ENCODE measurements at regions not wholly inside any gene's neighbourhood (a gene's known extent, or its start where the extent isn't known, plus 50 kb on each side); places are given as distances from the start of the nearest gene placed in this dataset.

DNA sequence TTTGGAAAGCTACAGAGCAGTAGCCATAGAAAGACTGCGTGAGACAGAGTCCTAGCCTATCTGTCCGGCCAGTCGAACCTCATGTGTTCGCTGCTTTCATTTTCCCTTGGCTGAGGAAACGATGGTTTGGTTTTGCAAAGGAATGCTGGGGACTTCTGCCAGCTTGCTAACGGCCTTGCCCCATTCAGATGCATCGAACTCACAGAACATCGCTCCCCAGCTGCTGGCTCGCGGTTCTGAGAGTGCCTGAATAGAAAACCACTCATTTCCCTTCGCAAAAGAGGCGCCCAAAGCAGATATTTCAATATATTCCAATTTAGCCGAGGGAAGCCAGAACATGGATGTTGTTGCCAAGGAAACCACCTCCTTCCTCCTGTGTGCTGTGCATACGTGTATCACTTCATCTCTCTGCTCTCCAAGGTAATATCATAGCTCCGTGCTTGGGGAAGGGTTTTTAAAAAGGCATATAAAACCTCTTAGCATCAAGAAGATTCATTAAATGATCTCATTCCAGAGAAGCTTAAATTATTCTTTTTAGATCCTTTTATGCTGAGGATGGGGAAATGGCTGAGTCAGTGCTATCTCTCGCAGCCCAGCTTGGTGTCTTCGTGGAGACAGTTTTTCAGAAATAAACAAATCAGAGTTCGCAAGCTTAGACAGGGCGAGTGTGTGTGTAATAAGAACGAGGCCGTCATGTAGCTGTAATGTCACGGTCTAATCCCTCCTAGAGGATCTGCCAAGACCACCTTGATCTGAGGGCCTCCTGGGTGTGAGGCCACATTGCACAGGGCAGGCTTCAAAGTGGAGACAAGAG is 215.2 kb downstream of the RPS24 start:
- DNase-seq (ENCODE audit: low read depth), result no peak
- no peak overlapping the region for H3K4me3 ChIP-seq (ENCODE audit: low read depth, low read length)
- TF ChIP-seq, protein P1, sequence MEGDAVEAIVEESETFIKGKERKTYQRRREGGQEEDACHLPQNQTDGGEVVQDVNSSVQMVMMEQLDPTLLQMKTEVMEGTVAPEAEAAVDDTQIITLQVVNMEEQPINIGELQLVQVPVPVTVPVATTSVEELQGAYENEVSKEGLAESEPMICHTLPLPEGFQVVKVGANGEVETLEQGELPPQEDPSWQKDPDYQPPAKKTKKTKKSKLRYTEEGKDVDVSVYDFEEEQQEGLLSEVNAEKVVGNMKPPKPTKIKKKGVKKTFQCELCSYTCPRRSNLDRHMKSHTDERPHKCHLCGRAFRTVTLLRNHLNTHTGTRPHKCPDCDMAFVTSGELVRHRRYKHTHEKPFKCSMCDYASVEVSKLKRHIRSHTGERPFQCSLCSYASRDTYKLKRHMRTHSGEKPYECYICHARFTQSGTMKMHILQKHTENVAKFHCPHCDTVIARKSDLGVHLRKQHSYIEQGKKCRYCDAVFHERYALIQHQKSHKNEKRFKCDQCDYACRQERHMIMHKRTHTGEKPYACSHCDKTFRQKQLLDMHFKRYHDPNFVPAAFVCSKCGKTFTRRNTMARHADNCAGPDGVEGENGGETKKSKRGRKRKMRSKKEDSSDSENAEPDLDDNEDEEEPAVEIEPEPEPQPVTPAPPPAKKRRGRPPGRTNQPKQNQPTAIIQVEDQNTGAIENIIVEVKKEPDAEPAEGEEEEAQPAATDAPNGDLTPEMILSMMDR (IDR thresholded peaks at IDR 0.05; ENCODE audit: insufficient read depth, low read depth, low read length, missing control alignments), result no peak

DNA sequence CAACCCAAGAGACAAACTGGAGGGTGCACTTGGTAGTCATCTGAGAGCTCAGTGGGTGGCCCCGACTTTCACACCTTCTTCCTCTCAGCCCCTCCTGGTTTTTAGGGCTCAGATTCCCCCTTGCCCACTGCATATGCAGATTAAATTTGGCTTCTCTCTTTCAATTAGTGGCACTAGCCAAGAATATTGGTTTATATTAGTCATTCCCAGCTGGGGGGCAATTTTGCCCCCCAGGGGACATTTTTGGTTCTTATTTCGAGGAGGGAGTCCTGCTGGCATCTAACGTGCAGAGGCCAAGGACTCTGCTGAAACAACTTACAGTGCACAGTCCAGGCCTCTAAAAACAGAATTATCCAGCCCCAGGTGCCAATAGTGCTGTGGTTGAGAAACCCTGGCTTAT is 216.0 kb downstream of the RPS24 start:
- TF ChIP-seq, protein P1 (IDR thresholded peaks at IDR 0.05; ENCODE audit: insufficient read depth, low read depth, low read length, missing control alignments), result no peak
- no peak overlapping the region for H3K4me3 ChIP-seq (ENCODE audit: low read depth, low read length)
- no peak for DNase-seq (ENCODE audit: low read depth)

DNA sequence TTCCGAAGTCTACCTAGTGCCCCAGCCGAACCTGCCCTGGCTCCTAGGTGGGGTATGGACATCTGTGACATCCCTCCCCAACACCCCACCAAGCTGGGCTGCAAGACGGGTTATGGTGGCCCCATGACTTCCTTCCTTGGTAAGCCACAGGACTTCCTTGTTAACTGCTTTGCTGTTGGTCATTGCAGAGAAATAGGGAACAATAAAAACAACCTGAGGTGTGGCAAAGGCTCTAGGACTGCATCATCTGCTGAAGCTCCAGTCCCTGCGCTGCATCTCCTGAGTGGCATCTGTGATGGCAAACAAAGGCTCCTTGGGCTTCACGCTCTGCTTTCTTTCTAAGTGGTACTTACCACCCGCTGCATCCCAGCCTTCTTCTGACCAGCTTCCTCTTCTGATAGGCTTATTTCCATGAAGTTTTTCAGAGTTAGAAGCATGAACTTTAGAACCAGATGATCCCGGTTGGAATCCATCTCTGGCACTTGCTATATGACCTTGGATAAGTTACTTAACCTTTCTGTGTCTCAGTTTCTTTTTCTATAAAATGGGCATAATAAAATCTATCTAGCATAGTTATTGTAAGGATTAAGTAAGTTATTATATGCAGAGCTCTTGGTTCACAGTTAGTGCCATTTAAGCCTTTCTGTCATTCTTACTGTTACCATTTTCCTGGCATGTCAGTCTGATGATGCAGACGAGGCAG is 216.8 kb downstream of the RPS24 start:
- H3K4me3 ChIP-seq (ENCODE audit: low read depth, low read length), result no peak overlapping the region
- TF ChIP-seq, protein P1 (IDR thresholded peaks at IDR 0.05; ENCODE audit: insufficient read depth, low read depth, low read length, missing control alignments), result no peak
- peak; percentile 20 for DNase-seq (ENCODE audit: low read depth)

DNA sequence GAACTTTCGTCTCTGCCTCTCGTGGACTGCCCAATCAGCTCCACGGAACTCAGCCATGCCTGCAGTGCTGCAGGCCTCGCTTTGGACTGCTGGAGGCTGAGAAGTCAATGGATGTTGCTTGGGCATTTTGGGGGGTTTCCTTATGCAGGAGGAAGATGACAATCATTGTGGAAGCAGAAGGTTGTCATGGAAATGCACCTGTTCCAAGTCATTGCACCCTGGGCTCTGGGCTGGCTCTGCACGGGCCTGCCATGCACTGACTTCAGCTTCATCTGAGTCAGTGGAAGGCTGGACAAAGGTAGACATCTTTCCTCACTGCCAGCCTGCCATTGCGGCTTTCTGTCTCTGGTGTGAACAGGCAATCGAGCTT is 217.3 kb downstream of the RPS24 start:
- no peak overlapping the region for H3K4me3 ChIP-seq (ENCODE audit: low read depth, low read length)
- peak; percentile 46 for DNase-seq (ENCODE audit: low read depth)
- TF ChIP-seq, protein P1 (IDR thresholded peaks at IDR 0.05; ENCODE audit: insufficient read depth, low read depth, low read length, missing control alignments), result no peak

DNA sequence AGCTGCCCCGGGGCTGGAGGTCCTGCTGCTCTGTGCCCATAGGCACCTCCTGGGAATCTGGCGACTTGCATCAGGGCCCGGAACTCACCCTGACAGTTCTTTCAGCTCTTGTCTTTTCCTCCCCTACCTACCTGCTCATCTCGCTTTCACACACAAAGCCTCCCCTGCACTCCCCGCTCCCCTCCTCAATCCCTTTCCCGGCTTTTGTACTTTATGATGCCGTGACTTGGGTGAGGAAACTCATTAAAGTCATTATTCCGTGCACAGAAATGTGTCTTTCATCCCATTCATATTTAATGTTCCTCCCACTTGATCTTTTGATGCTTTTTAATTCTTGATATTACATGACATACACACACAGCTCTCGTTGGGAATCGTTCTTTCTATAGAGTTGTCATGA is 218.6 kb downstream of the RPS24 start:
- TF ChIP-seq, protein P1 (IDR thresholded peaks at IDR 0.05; ENCODE audit: insufficient read depth, low read depth, low read length, missing control alignments), result no peak
- no peak for DNase-seq (ENCODE audit: low read depth)
- H3K4me3 ChIP-seq (ENCODE audit: low read depth, low read length), result no peak overlapping the region

DNA sequence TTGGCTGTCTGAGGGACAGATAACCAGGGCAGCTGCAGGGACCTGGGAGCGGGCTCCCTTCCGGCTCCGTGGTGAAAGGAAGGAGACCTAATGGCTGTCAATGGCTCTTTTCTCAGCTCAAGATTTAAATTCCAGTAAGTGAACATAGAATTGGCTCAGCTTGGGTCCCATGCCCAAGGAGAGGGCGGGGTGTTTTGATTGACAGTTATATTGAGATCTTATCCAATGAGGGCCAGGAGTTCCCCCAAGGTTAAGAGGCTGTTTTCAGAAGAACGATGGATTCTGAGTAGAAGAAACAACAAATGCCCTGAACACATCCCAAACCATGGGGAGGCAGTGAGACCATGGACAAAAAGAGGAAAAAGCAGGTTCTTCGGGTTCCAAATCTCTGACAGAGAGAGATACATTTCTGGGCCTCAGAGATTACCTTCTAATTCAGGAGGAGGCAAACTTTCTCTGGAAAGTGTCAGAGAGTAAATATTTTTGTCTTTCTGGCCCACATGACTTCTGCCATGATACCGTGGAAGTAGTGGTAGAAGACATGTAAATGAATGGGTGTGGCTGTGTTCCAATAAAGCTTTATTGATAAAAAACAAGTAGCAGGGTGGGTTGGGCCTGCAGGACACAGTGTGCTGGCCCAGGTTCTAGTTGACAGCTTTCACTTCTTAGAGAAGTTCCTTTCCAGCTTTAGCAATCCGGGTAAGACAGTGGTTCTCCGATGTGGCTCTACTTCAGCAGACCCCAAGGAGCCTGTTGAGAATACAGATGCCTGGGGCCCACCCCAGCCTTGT is 219.6 kb downstream of the RPS24 start:
- TF ChIP-seq, protein P1 (IDR thresholded peaks at IDR 0.05; ENCODE audit: insufficient read depth, low read depth, low read length, missing control alignments), result no peak
- no peak overlapping the region for H3K4me3 ChIP-seq (ENCODE audit: low read depth, low read length)

More for the DNA sequence above, 219.6 kb downstream of the RPS24 start:
- DNase-seq (ENCODE audit: low read depth), result no peak

Measured in GM12865 (cell line).